SK-N-SH (cell line): ENCODE measurements at regions not wholly inside any gene's neighbourhood (a gene's known extent, or its start where the extent isn't known, plus 50 kb on each side); places are given as distances from the start of the nearest gene placed in this dataset.

Source experiments
- CTCF ChIA-PET: fragments of 300-600, 350-600 bp; formaldehyde crosslinking; extraction: SDS; loops from one replicate; lab custom pipeline; 2021; lab: Yijun Ruan, JAX
- POLR2A ChIA-PET: fragments of 350-600 bp; sonication (Branson Sonifier 250); formaldehyde crosslinking; extraction: SDS; loops from one replicate; lab custom pipeline; 2020; ENCODE audit warnings: antibody characterized with exemption, inconsistent platforms; lab: Yijun Ruan, JAX
- DNase-seq: peaks from one replicate; pipeline ENCODE4 v3.0.0; 2012
- H2AFZ ChIP-seq: fragments of 200-600 bp; sonication (generic); 2 replicates; pipeline ENCODE4 v1.8.1; 2016; ENCODE audit warnings: antibody characterized with exemption, mild to moderate bottlenecking, low read depth
- H3F3A ChIP-seq: fragments of 200-600 bp; sonication (generic); replicated peaks from 2 replicates; pipeline ENCODE3; 2016; ENCODE audit warnings: antibody characterized with exemption, mild to moderate bottlenecking; ENCODE audit not compliant: insufficient read depth
- H3K27ac ChIP-seq, 2 experiments: fragments of 200-500 bp in 1 of 2; fragments of 200-600 bp in 1 of 2; sonication (Bioruptor generic) in 1 of 2; sonication (generic), shearing (Covaris generic) in 1 of 2; 2 replicates each; pipeline versions ENCODE4 v1.5.1 to v1.6.1; 2014 to 2016; ENCODE audit warnings: low read depth in 2 of 2, inconsistent platforms in 1 of 2, low read length in 1 of 2, mild to moderate bottlenecking in 1 of 2, mixed read lengths in 1 of 2
- H3K27me3 ChIP-seq: fragments of 200-600 bp; sonication (generic), shearing (Covaris generic); 2 replicates; pipeline ENCODE4 v1.6.1; 2016; ENCODE audit warnings: mixed run types; ENCODE audit not compliant: insufficient read depth
- H3K36me3 ChIP-seq, 2 experiments: fragments of 200-500 bp in 1 of 2; fragments of 200-600 bp in 1 of 2; sonication (Bioruptor generic) in 1 of 2; sonication (generic) in 1 of 2; replicated peaks in 1 of 2; 2 replicates each; pipeline versions ENCODE3 to v1.5.1; 2014 to 2016; ENCODE audit warnings: low read length in 1 of 2, mild to moderate bottlenecking in 1 of 2; ENCODE audit not compliant: insufficient read depth in 2 of 2, control insufficient read depth in 1 of 2
- H3K4me1 ChIP-seq, 2 experiments: fragments of 200-500 bp in 1 of 2; fragments of 200-600 bp in 1 of 2; sonication (Bioruptor generic) in 1 of 2; sonication (generic), shearing (Covaris generic) in 1 of 2; 2 replicates each; pipeline versions ENCODE4 v1.5.1 to v1.6.1; 2014 to 2016; ENCODE audit warnings: low read depth in 1 of 2, low read length in 1 of 2, mixed run types in 1 of 2; ENCODE audit not compliant: insufficient read depth in 2 of 2, control insufficient read depth in 1 of 2
- H3K4me2 ChIP-seq: fragments of 200-600 bp; sonication (generic), shearing (Covaris generic); 2 replicates; pipeline ENCODE4 v1.6.1; 2017; ENCODE audit warnings: mixed run types
- H3K4me3 ChIP-seq, 2 experiments: fragments of 200-500 bp in 1 of 2; fragments of 200-600 bp in 1 of 2; sonication (Bioruptor generic) in 1 of 2; sonication (generic), shearing (Covaris generic) in 1 of 2; 2 replicates each; pipeline versions ENCODE4 v1.5.1 to v1.8.1; 2014 to 2016; ENCODE audit warnings: low read depth in 2 of 2, inconsistent platforms in 1 of 2, low read length in 1 of 2, mild to moderate bottlenecking in 1 of 2, mixed read lengths in 1 of 2, moderate library complexity in 1 of 2
- H3K79me2 ChIP-seq: fragments of 200-600 bp; sonication (generic); 2 replicates; pipeline ENCODE4 v1.8.1; 2017; ENCODE audit warnings: mild to moderate bottlenecking; ENCODE audit not compliant: insufficient read depth
- H3K9ac ChIP-seq: fragments of 200-600 bp; sonication (generic); 2 replicates; pipeline ENCODE4 v1.6.1; 2017; ENCODE audit warnings: mixed run types
- H3K9me2 ChIP-seq: fragments of 200-600 bp; sonication (generic); 2 replicates; pipeline ENCODE4 v1.6.1; 2017; ENCODE audit warnings: mixed run types
- H3K9me3 ChIP-seq: fragments of 200-600 bp; sonication (generic); 2 replicates; pipeline ENCODE4 v1.6.1; 2017; ENCODE audit warnings: mixed run types, mild to moderate bottlenecking, moderate library complexity
- H4K20me1 ChIP-seq: fragments of 200-600 bp; sonication (generic); 2 replicates; pipeline ENCODE4 v1.6.1; 2017; ENCODE audit warnings: mild to moderate bottlenecking, mixed run types; ENCODE audit not compliant: insufficient read depth
- CHD2 ChIP-seq: fragments of 150-350 bp; IDR thresholded peaks from 2 replicates; pipeline ENCODE4 v1.6.1; 2018; ENCODE audit warnings: low read length; ENCODE audit not compliant: partially characterized antibody
- CTCF ChIP-seq: fragments of 200-600 bp; sonication (generic); IDR thresholded peaks from 2 replicates; pipeline ENCODE4 v1.6.1; 2017; ENCODE audit warnings: antibody characterized with exemption, mild to moderate bottlenecking, moderate library complexity
- EP300 ChIP-seq, 2 experiments: IDR thresholded peaks; 2 replicates each; pipeline versions ENCODE4 v1.4.0 to v1.6.1; 2012; ENCODE audit warnings: borderline replicate concordance in 1 of 2, low read depth in 1 of 2, low read length in 1 of 2
- EZH2phosphoT487 ChIP-seq: fragments of 200-600 bp; sonication (generic); IDR thresholded peaks from 2 replicates; pipeline ENCODE4 v1.6.1; 2017; ENCODE audit warnings: low read depth, mixed run types, mild to moderate bottlenecking, antibody characterized with exemption, moderate library complexity, borderline replicate concordance
- FOSL2 ChIP-seq: IDR thresholded peaks from 2 replicates; pipeline ENCODE4 v1.4.0; 2012; ENCODE audit warnings: low read depth, mild to moderate bottlenecking, moderate library complexity, borderline replicate concordance
- GATA2 ChIP-seq: sonication (generic); formaldehyde crosslinking; IDR thresholded peaks from 2 replicates; pipeline ENCODE4 v1.5.0; 2020; ENCODE audit warnings: mild to moderate bottlenecking, missing genetic modification reagents
- IRF3 ChIP-seq: fragments of 150-350 bp; IDR thresholded peaks from 2 replicates; pipeline ENCODE4 v1.6.1; 2016; ENCODE audit warnings: mild to moderate bottlenecking, low read depth, low read length
- JUND ChIP-seq: IDR thresholded peaks from 2 replicates; pipeline ENCODE4 v1.4.0; 2012
- NFIC ChIP-seq: IDR thresholded peaks from 2 replicates; pipeline ENCODE4 v1.4.0; 2012; ENCODE audit warnings: borderline replicate concordance
- PBX3 ChIP-seq: IDR thresholded peaks from 2 replicates; pipeline ENCODE4; 2012
- POLR2AphosphoS5 ChIP-seq: IDR thresholded peaks from 2 replicates; pipeline ENCODE4 v1.6.1; 2012; ENCODE audit warnings: low read depth, low read length
- RCOR1 ChIP-seq: fragments of 150-350 bp; IDR thresholded peaks from 2 replicates; pipeline ENCODE4 v1.6.1; 2017; ENCODE audit warnings: antibody characterized with exemption, low read length
- REST ChIP-seq: IDR thresholded peaks from 2 replicates; pipeline ENCODE4 v1.6.1; 2012; ENCODE audit warnings: mild to moderate bottlenecking, low read depth, low read length, moderate library complexity
- RFX5 ChIP-seq: IDR thresholded peaks from 2 replicates; pipeline ENCODE4 v1.6.1; 2012; ENCODE audit warnings: mild to moderate bottlenecking, improper control_type of control experiment, low read length
- SIN3A ChIP-seq: IDR thresholded peaks from 2 replicates; pipeline ENCODE4 v1.6.1; 2012; ENCODE audit warnings: low read depth, mild to moderate bottlenecking, low read length, moderate library complexity, borderline replicate concordance
- YY1 ChIP-seq: IDR thresholded peaks from 2 replicates; pipeline ENCODE4 v1.4.0; 2012; ENCODE audit warnings: low read depth, mild to moderate bottlenecking
- ZBTB33 ChIP-seq: IDR thresholded peaks from 2 replicates; pipeline ENCODE4 v1.4.0; 2012; ENCODE audit warnings: low read depth, borderline replicate concordance
- WGBS: methylation state at CpG from one replicate; pipeline ENCODE4 v1.1.6; 2017; ENCODE audit warnings: low lambda C conversion rate; 5-methylcytosine and 5-hydroxymethylcytosine counted together

GRCh38 chr11:42490506-42490905, 821.3 kb upstream of the API5 start:
- H3K27me3 ChIP-seq: no peaks in the 10 kb centered on the region
- H3K36me3 ChIP-seq: no peaks in the 10 kb centered on the region
- no peaks in the 10 kb centered on the region for H4K20me1 ChIP-seq
- H3K9me2 ChIP-seq: no peaks in the 10 kb centered on the region
- H3K4me3 ChIP-seq: no peak overlapping the region
- no peaks in the 10 kb centered on the region for H3K79me2 ChIP-seq
- ChIA-PET POLR2A (no interaction called here), CTCF (interaction anchor here (1.2 to 1.3 kb wide), 2 partner anchors 34 to 792 kb away, joined by 3 to 5 read pairs; no protein-coding TSS in a partner anchor)
- TF ChIP-seq YY1: no peak
- no peak for TF ChIP-seq EZH2phosphoT487
- no peak for TF ChIP-seq FOSL2
- no peaks in the 10 kb centered on the region for H3F3A ChIP-seq
- H3K9me3 ChIP-seq: no peaks in the 10 kb centered on the region; the same call in none of the 2 replicates
- no peak overlapping the region for H3K4me2 ChIP-seq
- no peak overlapping the region for H3K9ac ChIP-seq
- DNase-seq: no peak
- WGBS: 19% methylated on average over 3 of the region's 3 CpGs
- no peak overlapping the region for H3K27ac ChIP-seq
- no peaks in the 10 kb centered on the region for H3K4me1 ChIP-seq
- H2AFZ ChIP-seq: no peak overlapping the region

- DNase-seq: no peak
- Histone ChIP-seq H3K4me1 (no peaks in the 10 kb centered on the region), H3F3A (no peaks in the 10 kb centered on the region), H3K79me2 (no peaks in the 10 kb centered on the region), H3K4me3 (no peak overlapping the region), H2AFZ (no peak overlapping the region), H4K20me1 (no peaks in the 10 kb centered on the region), H3K9me2 (no peaks in the 10 kb centered on the region), H3K9me3 (peaks cover 3% of the 10 kb centered on the region), H3K9ac (no peak overlapping the region), H3K4me2 (no peak overlapping the region), H3K27me3 (no peaks in the 10 kb centered on the region), H3K36me3 (no peaks in the 10 kb centered on the region), H3K27ac (no peak overlapping the region)
- CTCF ChIA-PET: no interaction called here
- POLR2A ChIA-PET: no interaction called here
- 55% methylated on average over 9 of the region's 9 CpGs for WGBS
- TF ChIP-seq CHD2 (no peak), REST (no peak), NFIC (no peak), YY1 (no peak), SIN3A (no peak), RCOR1 (no peak), CTCF (no peak), POLR2AphosphoS5 (no peak), EZH2phosphoT487 (no peak), RFX5 (no peak), GATA2 (CRISPR knock-in tag) (no peak), PBX3 (no peak), EP300 (IDR thresholded peaks at IDR 0.05; ENCODE audit: borderline replicate concordance in 1 of 2, low read depth in 1 of 2, low read length in 1 of 2) (no peak), IRF3 (no peak), JUND (no peak), ZBTB33 (no peak)
Measured at GRCh38 chr11:42494459-42494858, 817.3 kb upstream of the API5 start.
